ENCODE measurements at regions not wholly inside any gene's neighbourhood (a gene's known extent, or its start where the extent isn't known, plus 50 kb on each side); places are given as distances from the start of the nearest gene placed in this dataset.

DNA sequence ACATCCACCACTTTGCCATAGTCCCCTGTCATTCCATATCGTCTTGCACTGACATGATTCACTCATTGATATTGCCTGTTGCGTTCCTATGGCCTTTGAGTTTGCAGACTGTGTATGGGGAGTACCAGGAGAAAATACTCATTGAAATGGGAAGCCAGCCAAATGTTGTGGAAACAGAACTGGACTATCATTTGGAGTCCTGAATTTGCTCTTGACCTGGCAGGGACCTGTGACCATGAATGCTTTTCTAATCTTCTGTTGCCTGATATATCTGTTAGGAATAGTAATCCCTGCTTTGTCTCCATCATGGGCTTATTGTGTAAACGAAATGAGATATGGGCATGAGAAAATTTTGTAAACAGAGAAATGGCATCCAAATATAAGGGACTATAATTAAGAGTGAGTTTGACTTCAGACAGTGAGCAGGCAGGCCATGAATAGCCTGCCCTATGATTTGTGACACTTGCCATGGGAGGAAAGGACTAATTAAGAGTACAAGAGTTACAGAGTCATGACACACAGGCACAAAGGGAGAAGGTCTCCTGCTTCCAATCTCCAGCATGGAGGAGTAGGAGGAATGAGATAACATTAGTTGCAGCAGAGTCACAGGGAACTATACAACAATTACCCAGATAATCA, 572.9 kb upstream of the SGCD start:
- no peak overlapping the region for H3K27ac ChIP-seq (ENCODE audit: low read depth, low read length)
- no peaks in the 10 kb centered on the region for H3K36me3 ChIP-seq (ENCODE audit: insufficient read depth, low read length)
- Mint-ChIP-seq H3K27me3 (ENCODE audit: low read depth, unreplicated experiment) (peaks cover 6% of the 10 kb centered on the region), H3K27ac (ENCODE audit: unreplicated experiment) (no peak overlapping the region), H3K9me3 (ENCODE audit: unreplicated experiment) (peaks cover 4% of the 10 kb centered on the region), H3K36me3 (ENCODE audit: low read depth, unreplicated experiment) (no peaks in the 10 kb centered on the region), H3K4me3 (ENCODE audit: unreplicated experiment) (no peak overlapping the region), H3K4me1 (ENCODE audit: low read depth, unreplicated experiment) (peaks cover 4% of the 10 kb centered on the region)
- no peak for FAIRE-seq
- H3K4me1 ChIP-seq (ENCODE audit: insufficient read depth, low read length) = no peaks in the 10 kb centered on the region
- no peaks in the 10 kb centered on the region for H3K9me3 ChIP-seq (ENCODE audit: insufficient read depth, low read depth, low read length)
- DNase-seq (ENCODE audit: low read depth) = no peak
- no peaks in the 10 kb centered on the region for H3K79me2 ChIP-seq (ENCODE audit: insufficient read depth, low read length)
- no peak overlapping the region for H2AFZ ChIP-seq (ENCODE audit: low read depth, low read length)
- H3K27me3 ChIP-seq (ENCODE audit: insufficient read depth, low read length) = no peaks in the 10 kb centered on the region
- no peak overlapping the region for H3K4me3 ChIP-seq (ENCODE audit: insufficient read depth, low read depth, low read length)
- TF ChIP-seq, protein P1, sequence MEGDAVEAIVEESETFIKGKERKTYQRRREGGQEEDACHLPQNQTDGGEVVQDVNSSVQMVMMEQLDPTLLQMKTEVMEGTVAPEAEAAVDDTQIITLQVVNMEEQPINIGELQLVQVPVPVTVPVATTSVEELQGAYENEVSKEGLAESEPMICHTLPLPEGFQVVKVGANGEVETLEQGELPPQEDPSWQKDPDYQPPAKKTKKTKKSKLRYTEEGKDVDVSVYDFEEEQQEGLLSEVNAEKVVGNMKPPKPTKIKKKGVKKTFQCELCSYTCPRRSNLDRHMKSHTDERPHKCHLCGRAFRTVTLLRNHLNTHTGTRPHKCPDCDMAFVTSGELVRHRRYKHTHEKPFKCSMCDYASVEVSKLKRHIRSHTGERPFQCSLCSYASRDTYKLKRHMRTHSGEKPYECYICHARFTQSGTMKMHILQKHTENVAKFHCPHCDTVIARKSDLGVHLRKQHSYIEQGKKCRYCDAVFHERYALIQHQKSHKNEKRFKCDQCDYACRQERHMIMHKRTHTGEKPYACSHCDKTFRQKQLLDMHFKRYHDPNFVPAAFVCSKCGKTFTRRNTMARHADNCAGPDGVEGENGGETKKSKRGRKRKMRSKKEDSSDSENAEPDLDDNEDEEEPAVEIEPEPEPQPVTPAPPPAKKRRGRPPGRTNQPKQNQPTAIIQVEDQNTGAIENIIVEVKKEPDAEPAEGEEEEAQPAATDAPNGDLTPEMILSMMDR (IDR thresholded peaks at IDR 0.05; ENCODE audit: insufficient read depth, low read depth, low read length) = no peak
- TF ChIP-seq EZH2 (IDR thresholded peaks at IDR 0.05; ENCODE audit: insufficient read depth, low read length) = no peak
- no peak overlapping the region for H3K9ac ChIP-seq (ENCODE audit: low read length)
- no peak overlapping the region for H3K4me2 ChIP-seq (ENCODE audit: low read length)
- H4K20me1 ChIP-seq (ENCODE audit: insufficient read depth, low read length) = no peaks in the 10 kb centered on the region

GRCh38 chr5:155759252-155759651, 567.7 kb upstream of the SGCD start:
- no peaks in the 10 kb centered on the region for H3K4me1 Mint-ChIP-seq (ENCODE audit: low read depth, unreplicated experiment)
- Histone ChIP-seq H4K20me1 (ENCODE audit: insufficient read depth, low read length) (no peaks in the 10 kb centered on the region), H2AFZ (ENCODE audit: low read depth, low read length) (no peak overlapping the region), H3K9ac (ENCODE audit: low read length) (no peak overlapping the region), H3K4me3 (ENCODE audit: insufficient read depth, low read depth, low read length) (no peak overlapping the region), H3K4me2 (ENCODE audit: low read length) (no peak overlapping the region), H3K9me3 (ENCODE audit: insufficient read depth, low read depth, low read length) (peaks cover 3% of the 10 kb centered on the region), H3K27ac (ENCODE audit: low read depth, low read length) (no peak overlapping the region), H3K79me2 (ENCODE audit: insufficient read depth, low read length) (no peaks in the 10 kb centered on the region), H3K4me1 (ENCODE audit: insufficient read depth, low read length) (no peaks in the 10 kb centered on the region), H3K36me3 (ENCODE audit: insufficient read depth, low read length) (no peaks in the 10 kb centered on the region), H3K27me3 (ENCODE audit: insufficient read depth, low read length) (no peaks in the 10 kb centered on the region)
- DNase-seq (ENCODE audit: low read depth) (no peak), FAIRE-seq (no peak)
- H3K27ac Mint-ChIP-seq (ENCODE audit: unreplicated experiment) = no peak overlapping the region
- H3K36me3 Mint-ChIP-seq (ENCODE audit: low read depth, unreplicated experiment) = no peaks in the 10 kb centered on the region
- peaks cover 3% of the 10 kb centered on the region for H3K27me3 Mint-ChIP-seq (ENCODE audit: low read depth, unreplicated experiment)
- H3K4me3 Mint-ChIP-seq (ENCODE audit: unreplicated experiment) = no peak overlapping the region
- TF ChIP-seq EZH2 (IDR thresholded peaks at IDR 0.05; ENCODE audit: insufficient read depth, low read length) = no peak
- TF ChIP-seq, protein P1 (IDR thresholded peaks at IDR 0.05; ENCODE audit: insufficient read depth, low read depth, low read length) = no peak
- peaks cover 2% of the 10 kb centered on the region for H3K9me3 Mint-ChIP-seq (ENCODE audit: unreplicated experiment)

GRCh38 chr5:155759984-155760383, 567.0 kb upstream of the SGCD start:
- Histone ChIP-seq H3K27ac (ENCODE audit: low read depth, low read length) (no peak overlapping the region), H3K36me3 (ENCODE audit: insufficient read depth, low read length) (no peaks in the 10 kb centered on the region), H3K79me2 (ENCODE audit: insufficient read depth, low read length) (no peaks in the 10 kb centered on the region), H3K4me1 (ENCODE audit: insufficient read depth, low read length) (no peaks in the 10 kb centered on the region), H3K9ac (ENCODE audit: low read length) (no peak overlapping the region), H3K9me3 (ENCODE audit: insufficient read depth, low read depth, low read length) (peaks cover 3% of the 10 kb centered on the region), H2AFZ (ENCODE audit: low read depth, low read length) (no peak overlapping the region), H3K4me3 (ENCODE audit: insufficient read depth, low read depth, low read length) (no peak overlapping the region), H3K4me2 (ENCODE audit: low read length) (no peak overlapping the region), H4K20me1 (ENCODE audit: insufficient read depth, low read length) (no peaks in the 10 kb centered on the region), H3K27me3 (ENCODE audit: insufficient read depth, low read length) (no peaks in the 10 kb centered on the region)
- no peak for TF ChIP-seq EZH2 (IDR thresholded peaks at IDR 0.05; ENCODE audit: insufficient read depth, low read length)
- TF ChIP-seq, protein P1 (IDR thresholded peaks at IDR 0.05; ENCODE audit: insufficient read depth, low read depth, low read length) = no peak
- Mint-ChIP-seq H3K4me1 (ENCODE audit: low read depth, unreplicated experiment) (no peaks in the 10 kb centered on the region), H3K27ac (ENCODE audit: unreplicated experiment) (no peak overlapping the region), H3K9me3 (ENCODE audit: unreplicated experiment) (peaks cover 2% of the 10 kb centered on the region), H3K27me3 (ENCODE audit: low read depth, unreplicated experiment) (peaks cover 3% of the 10 kb centered on the region), H3K36me3 (ENCODE audit: low read depth, unreplicated experiment) (no peaks in the 10 kb centered on the region), H3K4me3 (ENCODE audit: unreplicated experiment) (no peak overlapping the region)
- no peak for FAIRE-seq
- DNase-seq (ENCODE audit: low read depth) = no peak

All from astrocyte (in vitro differentiated cells and primary cell).